ENCODE measurements at regions not wholly inside any gene's neighbourhood (a gene's known extent, or its start where the extent isn't known, plus 50 kb on each side); places are given as distances from the start of the nearest gene placed in this dataset.

GRCh38 chr19:28764066-28764465 is 448.9 kb downstream of the UQCRFS1 start:
- ATAC-seq (replicated peaks in 1 of 4) (no peak), DNase-seq (no peak)
- ChIA-PET CTCF (no interaction called here), POLR2A (no interaction called here)
- H3K36me3 ChIP-seq (ENCODE audit: control insufficient read depth in 2 of 2, extremely low read depth in 1 of 2, insufficient read depth in 1 of 2, low read length in 1 of 2) = no peaks in the 10 kb centered on the region
- H3K4me1 ChIP-seq (ENCODE audit: control insufficient read depth in 1 of 2, extremely low read depth in 1 of 2, insufficient read depth in 2 of 2, low read length in 2 of 2) = no peaks in the 10 kb centered on the region
- H3K4me3 ChIP-seq (ENCODE audit: control insufficient read depth in 1 of 2, extremely low read depth in 1 of 2, low read length in 1 of 2) = no peak overlapping the region
- Mint-ChIP-seq H3K4me3 (no peak overlapping the region), H3K4me1 (no peaks in the 10 kb centered on the region), H3K27me3 (no peaks in the 10 kb centered on the region), H3K9me3 (peaks cover 20 to 38% (median 23%) of the 10 kb centered on the region in 3 donors), H3K27ac (no peak overlapping the region), H3K36me3 (no peaks in the 10 kb centered on the region)
- H3K27ac ChIP-seq (ENCODE audit: low read length) = no peak overlapping the region
- H3K9me3 ChIP-seq = no peaks in the 10 kb centered on the region
- H3K27me3 ChIP-seq (replicated peaks in 1 of 2; ENCODE audit: control insufficient read depth in 2 of 2, extremely low read depth in 1 of 2, insufficient read depth in 2 of 2, low read length in 1 of 2) = no peaks in the 10 kb centered on the region

- ChIA-PET POLR2A (no interaction called here), CTCF (no interaction called here)
- no peak overlapping the region for H3K4me3 ChIP-seq (ENCODE audit: control insufficient read depth in 1 of 2, extremely low read depth in 1 of 2, low read length in 1 of 2)
- no peaks in the 10 kb centered on the region for H3K36me3 Mint-ChIP-seq
- no peaks in the 10 kb centered on the region for H3K36me3 ChIP-seq (ENCODE audit: control insufficient read depth in 2 of 2, extremely low read depth in 1 of 2, insufficient read depth in 1 of 2, low read length in 1 of 2)
- no peak overlapping the region for H3K4me3 Mint-ChIP-seq
- H3K27ac Mint-ChIP-seq = no peak overlapping the region
- peaks cover 2 to 4% of the 10 kb centered on the region in 2 experiments for H3K27me3 ChIP-seq (replicated peaks in 1 of 2; ENCODE audit: control insufficient read depth in 2 of 2, extremely low read depth in 1 of 2, insufficient read depth in 2 of 2, low read length in 1 of 2)
- peaks cover 4 to 23% of the 10 kb centered on the region in 2 donors for H3K27me3 Mint-ChIP-seq
- no peaks in the 10 kb centered on the region for H3K4me1 Mint-ChIP-seq
- no peak overlapping the region for H3K27ac ChIP-seq (ENCODE audit: low read length)
- WGBS (ENCODE audit: insufficient coverage) = 51% methylated on average over 2 of the region's 2 CpGs
- H3K9me3 Mint-ChIP-seq = peaks cover 0 to 5% (median 0%) of the 10 kb centered on the region in 3 donors
- no peaks in the 10 kb centered on the region for H3K4me1 ChIP-seq (ENCODE audit: control insufficient read depth in 1 of 2, extremely low read depth in 1 of 2, insufficient read depth in 2 of 2, low read length in 2 of 2)
- H3K9me3 ChIP-seq = no peaks in the 10 kb centered on the region
- ATAC-seq (replicated peaks in 1 of 4) (no peak), DNase-seq (no peak)
Measured at GRCh38 chr19:28746478-28746877, 466.5 kb downstream of the UQCRFS1 start.

- Mint-ChIP-seq H3K27me3 (peaks cover 3 to 20% of the 10 kb centered on the region in 2 donors), H3K9me3 (peaks cover 0 to 5% (median 0%) of the 10 kb centered on the region in 3 donors), H3K4me1 (no peaks in the 10 kb centered on the region), H3K4me3 (no peak overlapping the region), H3K27ac (no peak overlapping the region), H3K36me3 (no peaks in the 10 kb centered on the region)
- DNase-seq (no peak), ATAC-seq (replicated peaks in 1 of 4) (no peak)
- H3K36me3 ChIP-seq (ENCODE audit: control insufficient read depth in 2 of 2, extremely low read depth in 1 of 2, insufficient read depth in 1 of 2, low read length in 1 of 2) = no peaks in the 10 kb centered on the region
- no peak overlapping the region for H3K4me3 ChIP-seq (ENCODE audit: control insufficient read depth in 1 of 2, extremely low read depth in 1 of 2, low read length in 1 of 2)
- H3K27ac ChIP-seq (ENCODE audit: low read length) = no peak overlapping the region
- ChIA-PET POLR2A (no interaction called here), CTCF (interaction anchor here in 1 of 2 donors (1.9 kb wide), 1 partner anchor 8 kb away, joined by 5 read pairs; no protein-coding TSS in a partner anchor)
- no peaks in the 10 kb centered on the region for H3K4me1 ChIP-seq (ENCODE audit: control insufficient read depth in 1 of 2, extremely low read depth in 1 of 2, insufficient read depth in 2 of 2, low read length in 2 of 2)
- WGBS (ENCODE audit: insufficient coverage) = 65% methylated on average over 6 of the region's 6 CpGs
- no peaks in the 10 kb centered on the region for H3K9me3 ChIP-seq
- peaks cover 2 to 4% of the 10 kb centered on the region in 2 experiments for H3K27me3 ChIP-seq (replicated peaks in 1 of 2; ENCODE audit: control insufficient read depth in 2 of 2, extremely low read depth in 1 of 2, insufficient read depth in 2 of 2, low read length in 1 of 2)
Measured at GRCh38 chr19:28744943-28745342, 468.0 kb downstream of the UQCRFS1 start.

- Mint-ChIP-seq H3K4me1 (no peaks in the 10 kb centered on the region), H3K36me3 (no peaks in the 10 kb centered on the region), H3K27ac (no peak overlapping the region), H3K27me3 (peaks cover 3 to 17% of the 10 kb centered on the region in 2 donors), H3K4me3 (no peak overlapping the region), H3K9me3 (peaks cover 0 to 5% (median 0%) of the 10 kb centered on the region in 3 donors)
- no peaks in the 10 kb centered on the region for H3K36me3 ChIP-seq (ENCODE audit: control insufficient read depth in 2 of 2, extremely low read depth in 1 of 2, insufficient read depth in 1 of 2, low read length in 1 of 2)
- H3K27ac ChIP-seq (ENCODE audit: low read length) = no peak overlapping the region
- H3K27me3 ChIP-seq (replicated peaks in 1 of 2; ENCODE audit: control insufficient read depth in 2 of 2, extremely low read depth in 1 of 2, insufficient read depth in 2 of 2, low read length in 1 of 2) = peaks cover 2 to 4% of the 10 kb centered on the region in 2 experiments
- ChIA-PET POLR2A (no interaction called here), CTCF (no interaction called here)
- no peaks in the 10 kb centered on the region for H3K4me1 ChIP-seq (ENCODE audit: control insufficient read depth in 1 of 2, extremely low read depth in 1 of 2, insufficient read depth in 2 of 2, low read length in 2 of 2)
- ATAC-seq (replicated peaks in 1 of 4) (no peak), DNase-seq (no peak)
- H3K9me3 ChIP-seq = no peaks in the 10 kb centered on the region
- no peak overlapping the region for H3K4me3 ChIP-seq (ENCODE audit: control insufficient read depth in 1 of 2, extremely low read depth in 1 of 2, low read length in 1 of 2)
Measured at GRCh38 chr19:28744014-28744413, 468.9 kb downstream of the UQCRFS1 start.

- ChIA-PET POLR2A (no interaction called here), CTCF (interaction anchor here (0.6 to 2.1 kb wide), 8 partner anchors 8 to 1816 kb away, joined by 3 to 20 read pairs (median 4); no protein-coding TSS in a partner anchor)
- ATAC-seq (replicated peaks in 1 of 4) (peak in 2 of 4 experiments; percentile 24 to 39), DNase-seq (peak in 1 of 35 experiments; percentile 49)
- 83% methylated on average over 2 of the region's 6 CpGs for WGBS (ENCODE audit: insufficient coverage)
- H3K36me3 Mint-ChIP-seq = no peaks in the 10 kb centered on the region
- Histone ChIP-seq H3K4me3 (ENCODE audit: control insufficient read depth in 1 of 2, extremely low read depth in 1 of 2, low read length in 1 of 2) (no peak overlapping the region), H3K9me3 (no peaks in the 10 kb centered on the region), H3K4me1 (ENCODE audit: control insufficient read depth in 1 of 2, extremely low read depth in 1 of 2, insufficient read depth in 2 of 2, low read length in 2 of 2) (peaks cover 0 to 4% of the 10 kb centered on the region in 2 experiments), H3K36me3 (ENCODE audit: control insufficient read depth in 2 of 2, extremely low read depth in 1 of 2, insufficient read depth in 1 of 2, low read length in 1 of 2) (no peaks in the 10 kb centered on the region), H3K27ac (ENCODE audit: low read length) (no peak overlapping the region), H3K27me3 (replicated peaks in 1 of 2; ENCODE audit: control insufficient read depth in 2 of 2, extremely low read depth in 1 of 2, insufficient read depth in 2 of 2, low read length in 1 of 2) (no peaks in the 10 kb centered on the region)
- peak overlapping the region in 1 of 2 donors; percentile 37 for H3K27ac Mint-ChIP-seq
- H3K4me1 Mint-ChIP-seq = peaks cover 4 to 6% (median 5%) of the 10 kb centered on the region in 3 donors
- H3K4me3 Mint-ChIP-seq = peak overlapping the region in 1 of 3 donors; percentile 36
- H3K27me3 Mint-ChIP-seq = peaks cover 3 to 6% of the 10 kb centered on the region in 2 donors
- no peaks in the 10 kb centered on the region for H3K9me3 Mint-ChIP-seq
Measured at GRCh38 chr19:28737021-28737895, 475.7 kb downstream of the UQCRFS1 start.

GRCh38 chr19:28736528-28736927 is 476.4 kb downstream of the UQCRFS1 start:
- H3K27me3 ChIP-seq (replicated peaks in 1 of 2; ENCODE audit: control insufficient read depth in 2 of 2, extremely low read depth in 1 of 2, insufficient read depth in 2 of 2, low read length in 1 of 2) = no peaks in the 10 kb centered on the region
- no peaks in the 10 kb centered on the region for H3K36me3 ChIP-seq (ENCODE audit: control insufficient read depth in 2 of 2, extremely low read depth in 1 of 2, insufficient read depth in 1 of 2, low read length in 1 of 2)
- H3K9me3 ChIP-seq = no peaks in the 10 kb centered on the region
- Mint-ChIP-seq H3K4me1 (peaks cover 4 to 6% (median 5%) of the 10 kb centered on the region in 3 donors), H3K9me3 (no peaks in the 10 kb centered on the region), H3K36me3 (no peaks in the 10 kb centered on the region), H3K4me3 (peak overlapping the region in 1 of 3 donors; percentile 36), H3K27me3 (peaks cover 3 to 6% of the 10 kb centered on the region in 2 donors), H3K27ac (no peak overlapping the region)
- ChIA-PET POLR2A (no interaction called here), CTCF (interaction anchor here (0.6 to 2.1 kb wide), 8 partner anchors 9 to 1817 kb away, joined by 3 to 20 read pairs (median 4); no protein-coding TSS in a partner anchor)
- H3K4me1 ChIP-seq (ENCODE audit: control insufficient read depth in 1 of 2, extremely low read depth in 1 of 2, insufficient read depth in 2 of 2, low read length in 2 of 2) = peaks cover 0 to 4% of the 10 kb centered on the region in 2 experiments
- no peak overlapping the region for H3K27ac ChIP-seq (ENCODE audit: low read length)
- no peak overlapping the region for H3K4me3 ChIP-seq (ENCODE audit: control insufficient read depth in 1 of 2, extremely low read depth in 1 of 2, low read length in 1 of 2)
- DNase-seq = no peak
- no peak for ATAC-seq (replicated peaks in 1 of 4)
- WGBS (ENCODE audit: insufficient coverage) = 97% methylated on average over 4 of the region's 5 CpGs
